SK-N-SH (cell line): ENCODE measurements at regions not wholly inside any gene's neighbourhood (a gene's known extent, or its start where the extent isn't known, plus 50 kb on each side); places are given as distances from the start of the nearest gene placed in this dataset.

Experiments
- CTCF ChIA-PET: fragments of 300-600, 350-600 bp; formaldehyde crosslinking; extraction: SDS; loops from one replicate; lab custom pipeline; 2021; lab: Yijun Ruan, JAX
- POLR2A ChIA-PET: fragments of 350-600 bp; sonication (Branson Sonifier 250); formaldehyde crosslinking; extraction: SDS; loops from one replicate; lab custom pipeline; 2020; ENCODE audit warnings: antibody characterized with exemption, inconsistent platforms; lab: Yijun Ruan, JAX
- DNase-seq: peaks from one replicate; pipeline ENCODE4 v3.0.0; 2012
- H2AFZ ChIP-seq: fragments of 200-600 bp; sonication (generic); 2 replicates; pipeline ENCODE4 v1.8.1; 2016; ENCODE audit warnings: antibody characterized with exemption, mild to moderate bottlenecking, low read depth
- H3F3A ChIP-seq: fragments of 200-600 bp; sonication (generic); replicated peaks from 2 replicates; pipeline ENCODE3; 2016; ENCODE audit warnings: antibody characterized with exemption, mild to moderate bottlenecking; ENCODE audit not compliant: insufficient read depth
- H3K27ac ChIP-seq, 2 experiments: fragments of 200-500 bp in 1 of 2; fragments of 200-600 bp in 1 of 2; sonication (Bioruptor generic) in 1 of 2; sonication (generic), shearing (Covaris generic) in 1 of 2; 2 replicates each; pipeline versions ENCODE4 v1.5.1 to v1.6.1; 2014 to 2016; ENCODE audit warnings: low read depth in 2 of 2, inconsistent platforms in 1 of 2, low read length in 1 of 2, mild to moderate bottlenecking in 1 of 2, mixed read lengths in 1 of 2
- H3K27me3 ChIP-seq: fragments of 200-600 bp; sonication (generic), shearing (Covaris generic); 2 replicates; pipeline ENCODE4 v1.6.1; 2016; ENCODE audit warnings: mixed run types; ENCODE audit not compliant: insufficient read depth
- H3K36me3 ChIP-seq, 2 experiments: fragments of 200-500 bp in 1 of 2; fragments of 200-600 bp in 1 of 2; sonication (Bioruptor generic) in 1 of 2; sonication (generic) in 1 of 2; replicated peaks in 1 of 2; 2 replicates each; pipeline versions ENCODE3 to v1.5.1; 2014 to 2016; ENCODE audit warnings: low read length in 1 of 2, mild to moderate bottlenecking in 1 of 2; ENCODE audit not compliant: insufficient read depth in 2 of 2, control insufficient read depth in 1 of 2
- H3K4me1 ChIP-seq, 2 experiments: fragments of 200-500 bp in 1 of 2; fragments of 200-600 bp in 1 of 2; sonication (Bioruptor generic) in 1 of 2; sonication (generic), shearing (Covaris generic) in 1 of 2; 2 replicates each; pipeline versions ENCODE4 v1.5.1 to v1.6.1; 2014 to 2016; ENCODE audit warnings: low read depth in 1 of 2, low read length in 1 of 2, mixed run types in 1 of 2; ENCODE audit not compliant: insufficient read depth in 2 of 2, control insufficient read depth in 1 of 2
- H3K4me2 ChIP-seq: fragments of 200-600 bp; sonication (generic), shearing (Covaris generic); 2 replicates; pipeline ENCODE4 v1.6.1; 2017; ENCODE audit warnings: mixed run types
- H3K4me3 ChIP-seq, 2 experiments: fragments of 200-500 bp in 1 of 2; fragments of 200-600 bp in 1 of 2; sonication (Bioruptor generic) in 1 of 2; sonication (generic), shearing (Covaris generic) in 1 of 2; 2 replicates each; pipeline versions ENCODE4 v1.5.1 to v1.8.1; 2014 to 2016; ENCODE audit warnings: low read depth in 2 of 2, inconsistent platforms in 1 of 2, low read length in 1 of 2, mild to moderate bottlenecking in 1 of 2, mixed read lengths in 1 of 2, moderate library complexity in 1 of 2
- H3K79me2 ChIP-seq: fragments of 200-600 bp; sonication (generic); 2 replicates; pipeline ENCODE4 v1.8.1; 2017; ENCODE audit warnings: mild to moderate bottlenecking; ENCODE audit not compliant: insufficient read depth
- H3K9ac ChIP-seq: fragments of 200-600 bp; sonication (generic); 2 replicates; pipeline ENCODE4 v1.6.1; 2017; ENCODE audit warnings: mixed run types
- H3K9me2 ChIP-seq: fragments of 200-600 bp; sonication (generic); 2 replicates; pipeline ENCODE4 v1.6.1; 2017; ENCODE audit warnings: mixed run types
- H3K9me3 ChIP-seq: fragments of 200-600 bp; sonication (generic); 2 replicates; pipeline ENCODE4 v1.6.1; 2017; ENCODE audit warnings: mixed run types, mild to moderate bottlenecking, moderate library complexity
- H4K20me1 ChIP-seq: fragments of 200-600 bp; sonication (generic); 2 replicates; pipeline ENCODE4 v1.6.1; 2017; ENCODE audit warnings: mild to moderate bottlenecking, mixed run types; ENCODE audit not compliant: insufficient read depth
- FOXJ3 ChIP-seq: sonication (generic); formaldehyde crosslinking; IDR thresholded peaks from 2 replicates; pipeline ENCODE4 v1.5.1; 2020; ENCODE audit warnings: mild to moderate bottlenecking, missing genetic modification reagents
- IRF3 ChIP-seq: fragments of 150-350 bp; IDR thresholded peaks from 2 replicates; pipeline ENCODE4 v1.6.1; 2016; ENCODE audit warnings: mild to moderate bottlenecking, low read depth, low read length
- MEF2A ChIP-seq: IDR thresholded peaks from 2 replicates; pipeline ENCODE4 v1.4.0; 2012; ENCODE audit warnings: low read depth, borderline replicate concordance
- POLR2AphosphoS5 ChIP-seq: IDR thresholded peaks from 2 replicates; pipeline ENCODE4 v1.6.1; 2012; ENCODE audit warnings: low read depth, low read length
- RCOR1 ChIP-seq: fragments of 150-350 bp; IDR thresholded peaks from 2 replicates; pipeline ENCODE4 v1.6.1; 2017; ENCODE audit warnings: antibody characterized with exemption, low read length
- RFX5 ChIP-seq: IDR thresholded peaks from 2 replicates; pipeline ENCODE4 v1.6.1; 2012; ENCODE audit warnings: mild to moderate bottlenecking, improper control_type of control experiment, low read length
- RXRA ChIP-seq: IDR thresholded peaks from 2 replicates; pipeline ENCODE4 v1.4.0; 2012; ENCODE audit warnings: low read depth, mild to moderate bottlenecking, borderline replicate concordance
- SMC3 ChIP-seq: IDR thresholded peaks from 2 replicates; pipeline ENCODE4 v1.6.1; 2012; ENCODE audit warnings: low read depth, low read length, improper control_type of control experiment
- USF1 ChIP-seq: IDR thresholded peaks from 2 replicates; pipeline ENCODE4 v1.4.0; 2012; ENCODE audit warnings: low read depth, borderline replicate concordance
- USF2 ChIP-seq: fragments of 150-350 bp; IDR thresholded peaks from 2 replicates; pipeline ENCODE4 v1.6.1; 2017; ENCODE audit warnings: antibody characterized with exemption, low read length, low read depth, borderline replicate concordance
- ZBTB33 ChIP-seq: IDR thresholded peaks from 2 replicates; pipeline ENCODE4 v1.4.0; 2012; ENCODE audit warnings: low read depth, borderline replicate concordance
- WGBS: methylation state at CpG from one replicate; pipeline ENCODE4 v1.1.6; 2017; ENCODE audit warnings: low lambda C conversion rate; 5-methylcytosine and 5-hydroxymethylcytosine counted together
- TF ChIP-seq, protein P1 (sequence below): IDR thresholded peaks from 2 replicates; pipeline ENCODE4; 2012

DNA sequence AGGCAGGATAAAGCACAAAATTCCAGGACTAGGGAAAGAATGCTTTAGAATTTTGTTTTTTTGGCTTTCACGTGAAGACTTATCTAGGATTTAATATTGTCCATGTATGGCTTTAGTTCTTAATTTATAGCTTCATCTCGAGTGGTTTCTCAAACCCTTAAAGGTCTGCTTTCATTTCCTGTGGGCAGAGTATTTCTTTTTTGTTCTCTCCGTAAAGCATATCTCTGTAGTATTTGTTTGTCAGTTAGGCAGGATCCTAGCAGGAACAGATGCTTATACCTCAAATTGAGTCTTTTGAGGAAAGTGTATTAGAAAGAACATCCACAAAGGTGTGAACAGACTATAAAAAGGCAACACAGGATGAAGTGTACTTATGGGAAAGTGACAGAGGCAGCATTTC, 697.1 kb upstream of the SEL1L start (continued):
- TF ChIP-seq USF2 (no peak), SMC3 (no peak), FOXJ3 (no peak), MEF2A (no peak), RXRA (no peak)
- TF ChIP-seq, protein P1, sequence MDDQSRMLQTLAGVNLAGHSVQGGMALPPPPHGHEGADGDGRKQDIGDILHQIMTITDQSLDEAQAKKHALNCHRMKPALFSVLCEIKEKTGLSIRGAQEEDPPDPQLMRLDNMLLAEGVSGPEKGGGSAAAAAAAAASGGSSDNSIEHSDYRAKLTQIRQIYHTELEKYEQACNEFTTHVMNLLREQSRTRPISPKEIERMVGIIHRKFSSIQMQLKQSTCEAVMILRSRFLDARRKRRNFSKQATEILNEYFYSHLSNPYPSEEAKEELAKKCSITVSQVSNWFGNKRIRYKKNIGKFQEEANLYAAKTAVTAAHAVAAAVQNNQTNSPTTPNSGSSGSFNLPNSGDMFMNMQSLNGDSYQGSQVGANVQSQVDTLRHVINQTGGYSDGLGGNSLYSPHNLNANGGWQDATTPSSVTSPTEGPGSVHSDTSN, result no peak

GRCh38 chr14:82238649-82239048, 705.0 kb upstream of the SEL1L start:
- Histone ChIP-seq H3K27me3 (no peaks in the 10 kb centered on the region), H3K9me3 (no peaks in the 10 kb centered on the region), H3K4me2 (no peak overlapping the region), H4K20me1 (no peaks in the 10 kb centered on the region), H2AFZ (no peak overlapping the region), H3F3A (no peaks in the 10 kb centered on the region), H3K9me2 (0 out of 2 replicates have a peak, but pooled peaks cover 3% of the 10 kb centered on the region), H3K79me2 (no peaks in the 10 kb centered on the region), H3K4me1 (no peaks in the 10 kb centered on the region), H3K4me3 (no peak overlapping the region), H3K9ac (no peak overlapping the region), H3K27ac (no peak overlapping the region), H3K36me3 (no peaks in the 10 kb centered on the region)
- ChIA-PET POLR2A (no interaction called here), CTCF (no interaction called here)
- DNase-seq, result no peak
- TF ChIP-seq IRF3, result no peak
- no peak for TF ChIP-seq USF1
- no peak for TF ChIP-seq RFX5
- TF ChIP-seq ZBTB33, result no peak
- TF ChIP-seq POLR2AphosphoS5, result no peak
- TF ChIP-seq RXRA, result no peak
- TF ChIP-seq RCOR1, result no peak
- 15% methylated on average over 2 of the region's 2 CpGs for WGBS
